ENCODE measurements at regions not wholly inside any gene's neighbourhood (a gene's known extent, or its start where the extent isn't known, plus 50 kb on each side); places are given as distances from the start of the nearest gene placed in this dataset.

DNA sequence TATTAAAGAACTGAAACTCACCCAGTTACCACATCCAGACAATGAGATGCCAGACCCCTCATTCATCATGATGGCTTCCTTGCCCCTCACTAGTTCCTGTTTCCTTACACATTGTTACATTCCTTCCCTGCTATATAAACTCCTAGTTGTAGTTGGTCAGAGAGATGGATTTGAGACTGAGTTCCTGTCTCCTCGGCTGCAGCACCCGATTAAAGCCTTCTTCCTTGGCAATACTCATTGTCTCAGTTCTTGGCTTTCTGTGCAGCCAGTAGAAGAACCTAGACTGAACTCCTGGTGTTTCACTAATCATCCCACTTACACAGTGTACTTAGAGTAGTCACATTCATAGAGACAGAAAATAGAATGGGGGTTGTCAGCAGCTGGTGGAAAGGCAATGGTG lies 324.7 kb downstream of the TRIML1 start:
- H3K27ac ChIP-seq (ENCODE audit: low read depth in 2 of 2, low read length in 2 of 2), result no peak overlapping the region
- no peaks in the 10 kb centered on the region for H3K4me1 ChIP-seq (ENCODE audit: control insufficient read depth in 2 of 3, insufficient read depth in 2 of 3, low read depth in 1 of 3, low read length in 3 of 3)
- TF ChIP-seq, protein P1, sequence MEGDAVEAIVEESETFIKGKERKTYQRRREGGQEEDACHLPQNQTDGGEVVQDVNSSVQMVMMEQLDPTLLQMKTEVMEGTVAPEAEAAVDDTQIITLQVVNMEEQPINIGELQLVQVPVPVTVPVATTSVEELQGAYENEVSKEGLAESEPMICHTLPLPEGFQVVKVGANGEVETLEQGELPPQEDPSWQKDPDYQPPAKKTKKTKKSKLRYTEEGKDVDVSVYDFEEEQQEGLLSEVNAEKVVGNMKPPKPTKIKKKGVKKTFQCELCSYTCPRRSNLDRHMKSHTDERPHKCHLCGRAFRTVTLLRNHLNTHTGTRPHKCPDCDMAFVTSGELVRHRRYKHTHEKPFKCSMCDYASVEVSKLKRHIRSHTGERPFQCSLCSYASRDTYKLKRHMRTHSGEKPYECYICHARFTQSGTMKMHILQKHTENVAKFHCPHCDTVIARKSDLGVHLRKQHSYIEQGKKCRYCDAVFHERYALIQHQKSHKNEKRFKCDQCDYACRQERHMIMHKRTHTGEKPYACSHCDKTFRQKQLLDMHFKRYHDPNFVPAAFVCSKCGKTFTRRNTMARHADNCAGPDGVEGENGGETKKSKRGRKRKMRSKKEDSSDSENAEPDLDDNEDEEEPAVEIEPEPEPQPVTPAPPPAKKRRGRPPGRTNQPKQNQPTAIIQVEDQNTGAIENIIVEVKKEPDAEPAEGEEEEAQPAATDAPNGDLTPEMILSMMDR (IDR thresholded peaks at IDR 0.05; ENCODE audit: borderline replicate concordance, extremely low read depth, insufficient read depth), result no peak
- H3K4me3 ChIP-seq (ENCODE audit: low read length in 3 of 3), result no peak overlapping the region
- no peak for DNase-seq
- no peak for FAIRE-seq
- H3K9ac ChIP-seq (ENCODE audit: low read length in 3 of 3), result no peak overlapping the region
- H3K9me3 ChIP-seq (ENCODE audit: control insufficient read depth in 2 of 3, insufficient read depth in 1 of 3, low read length in 3 of 3), result no peaks in the 10 kb centered on the region
- intact Hi-C loops (cut with DNase I), result no loop called here
- no peaks in the 10 kb centered on the region for H3K27me3 ChIP-seq (ENCODE audit: control insufficient read depth, insufficient read depth, low read length)
- no peaks in the 10 kb centered on the region for H3K36me3 ChIP-seq (ENCODE audit: control insufficient read depth in 2 of 3, insufficient read depth in 3 of 3, low read length in 3 of 3)

DNA sequence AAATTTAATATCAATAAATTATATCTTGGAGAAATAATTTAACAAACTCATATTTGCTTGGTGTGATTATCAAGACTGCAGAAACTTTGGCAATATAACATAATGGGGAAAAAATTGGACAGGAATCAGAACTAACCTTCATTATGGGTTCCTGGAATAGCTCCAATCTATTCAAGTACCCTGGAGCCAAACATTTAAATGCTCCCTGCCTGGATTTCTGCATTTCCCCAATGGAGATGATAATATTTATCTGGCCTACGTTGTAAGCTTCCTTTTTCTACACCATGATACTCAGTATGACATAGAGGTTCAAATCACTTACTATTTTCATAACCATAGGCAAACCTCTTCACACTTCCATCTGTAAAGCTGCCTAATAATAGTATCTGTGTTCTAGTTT lies 326.8 kb downstream of the TRIML1 start:
- H3K27me3 ChIP-seq (ENCODE audit: control insufficient read depth, insufficient read depth, low read length), result no peaks in the 10 kb centered on the region
- no peak for FAIRE-seq
- TF ChIP-seq, protein P1 (IDR thresholded peaks at IDR 0.05; ENCODE audit: borderline replicate concordance, extremely low read depth, insufficient read depth), result no peak
- no peak overlapping the region for H3K4me3 ChIP-seq (ENCODE audit: low read length in 3 of 3)
- no peak for DNase-seq
- H3K36me3 ChIP-seq (ENCODE audit: control insufficient read depth in 2 of 3, insufficient read depth in 3 of 3, low read length in 3 of 3), result no peaks in the 10 kb centered on the region
- no peaks in the 10 kb centered on the region for H3K4me1 ChIP-seq (ENCODE audit: control insufficient read depth in 2 of 3, insufficient read depth in 2 of 3, low read depth in 1 of 3, low read length in 3 of 3)
- H3K27ac ChIP-seq (ENCODE audit: low read depth in 2 of 2, low read length in 2 of 2), result no peak overlapping the region
- intact Hi-C loops (cut with DNase I), result no loop called here
- no peaks in the 10 kb centered on the region for H3K9me3 ChIP-seq (ENCODE audit: control insufficient read depth in 2 of 3, insufficient read depth in 1 of 3, low read length in 3 of 3)
- H3K9ac ChIP-seq (ENCODE audit: low read length in 3 of 3), result no peak overlapping the region

DNA sequence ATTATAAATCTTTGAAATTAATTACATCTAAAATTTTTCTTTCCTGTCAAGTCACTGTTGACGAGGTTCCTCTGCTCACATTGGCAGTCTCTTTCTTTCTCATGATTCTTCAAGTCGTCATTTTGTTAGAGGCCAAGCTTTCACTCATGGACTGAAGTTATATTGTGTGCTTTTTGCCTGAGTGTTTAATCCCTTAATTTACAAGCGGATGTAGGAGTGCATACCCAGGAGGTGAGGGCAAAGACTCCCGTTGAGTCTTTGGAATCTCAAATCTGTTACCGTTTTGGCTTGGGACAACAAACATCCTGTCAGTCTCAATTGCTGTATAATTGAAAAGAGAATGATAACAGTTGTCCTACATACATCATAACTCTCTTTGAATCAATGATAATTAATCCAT lies 345.0 kb downstream of the TRIML1 start:
- H3K4me3 ChIP-seq (ENCODE audit: low read length in 3 of 3), result no peak overlapping the region
- no peak overlapping the region for H3K27ac ChIP-seq (ENCODE audit: low read depth in 2 of 2, low read length in 2 of 2)
- intact Hi-C loops (cut with DNase I), result no loop called here
- TF ChIP-seq, protein P1 (IDR thresholded peaks at IDR 0.05; ENCODE audit: borderline replicate concordance, extremely low read depth, insufficient read depth), result no peak
- H3K36me3 ChIP-seq (ENCODE audit: control insufficient read depth in 2 of 3, insufficient read depth in 3 of 3, low read length in 3 of 3), result no peaks in the 10 kb centered on the region
- no peaks in the 10 kb centered on the region for H3K4me1 ChIP-seq (ENCODE audit: control insufficient read depth in 2 of 3, insufficient read depth in 2 of 3, low read depth in 1 of 3, low read length in 3 of 3)
- DNase-seq, result peak in 1 of 5 donors; percentile 9
- no peaks in the 10 kb centered on the region for H3K9me3 ChIP-seq (ENCODE audit: control insufficient read depth in 2 of 3, insufficient read depth in 1 of 3, low read length in 3 of 3)
- H3K27me3 ChIP-seq (ENCODE audit: control insufficient read depth, insufficient read depth, low read length), result no peaks in the 10 kb centered on the region
- no peak for FAIRE-seq
- H3K9ac ChIP-seq (ENCODE audit: low read length in 3 of 3), result no peak overlapping the region

DNA sequence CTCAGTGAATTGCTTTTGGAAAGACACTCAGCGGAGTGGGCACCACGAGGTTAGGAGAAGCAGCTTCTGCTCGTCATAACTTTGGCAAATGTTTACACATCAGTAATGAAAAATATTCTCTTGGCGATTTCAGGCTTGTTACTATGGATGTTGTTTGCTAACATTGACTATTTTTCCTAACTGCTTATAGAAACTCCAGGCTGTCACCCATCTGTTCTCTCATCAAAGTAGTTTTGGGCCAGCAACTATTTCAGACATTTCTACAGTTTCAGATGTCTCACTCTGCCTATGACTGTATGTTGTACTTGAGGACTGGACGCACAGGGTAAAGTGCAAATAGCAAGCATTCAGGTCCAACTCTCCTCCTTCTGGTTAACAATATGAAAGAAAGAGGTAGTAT lies 346.7 kb downstream of the TRIML1 start:
- H3K9me3 ChIP-seq (ENCODE audit: control insufficient read depth in 2 of 3, insufficient read depth in 1 of 3, low read length in 3 of 3), result peaks cover 0 to 4% (median 0%) of the 10 kb centered on the region in 3 donors
- no peaks in the 10 kb centered on the region for H3K27me3 ChIP-seq (ENCODE audit: control insufficient read depth, insufficient read depth, low read length)
- intact Hi-C loops (cut with DNase I), result no loop called here
- H3K9ac ChIP-seq (ENCODE audit: low read length in 3 of 3), result no peak overlapping the region
- no peaks in the 10 kb centered on the region for H3K36me3 ChIP-seq (ENCODE audit: control insufficient read depth in 2 of 3, insufficient read depth in 3 of 3, low read length in 3 of 3)
- TF ChIP-seq, protein P1 (IDR thresholded peaks at IDR 0.05; ENCODE audit: borderline replicate concordance, extremely low read depth, insufficient read depth), result no peak
- DNase-seq (no peak), FAIRE-seq (no peak)
- H3K27ac ChIP-seq (ENCODE audit: low read depth in 2 of 2, low read length in 2 of 2), result no peak overlapping the region
- no peaks in the 10 kb centered on the region for H3K4me1 ChIP-seq (ENCODE audit: control insufficient read depth in 2 of 3, insufficient read depth in 2 of 3, low read depth in 1 of 3, low read length in 3 of 3)
- no peak overlapping the region for H3K4me3 ChIP-seq (ENCODE audit: low read length in 3 of 3)
